HEK293 (cell line): ENCODE measurements at regions not wholly inside any gene's neighbourhood (a gene's known extent, or its start where the extent isn't known, plus 50 kb on each side); places are given as distances from the start of the nearest gene placed in this dataset.

Source experiments
- GLIS1 ChIP-seq: fragments of 450-650 bp; formaldehyde crosslinking; IDR thresholded peaks from 2 replicates; pipeline ENCODE4 v1.5.1; 2016; ENCODE audit warnings: missing biosample characterization, missing genetic modification characterization
- SCRT1 ChIP-seq: fragments of 450-650 bp; formaldehyde crosslinking; IDR thresholded peaks from 2 replicates; pipeline ENCODE4 v1.5.1; 2016; ENCODE audit warnings: missing biosample characterization, missing genetic modification characterization, borderline replicate concordance
- TRIM28 ChIP-seq: IDR thresholded peaks from 2 replicates; pipeline ENCODE4 v1.6.1; 2011; ENCODE audit warnings: low read length, control low read depth, borderline replicate concordance
- ZBTB7A ChIP-seq: fragments of 450-650 bp; formaldehyde crosslinking; IDR thresholded peaks from 2 replicates; pipeline ENCODE4 v1.5.1; 2016; ENCODE audit warnings: low read depth, missing biosample characterization, missing genetic modification characterization
- ZEB2 ChIP-seq: fragments of 450-650 bp; formaldehyde crosslinking; IDR thresholded peaks from 2 replicates; pipeline ENCODE4 v1.5.1; 2016; ENCODE audit warnings: missing biosample characterization, missing genetic modification characterization
- ZFP3 ChIP-seq: fragments of 450-650 bp; formaldehyde crosslinking; IDR thresholded peaks from 2 replicates; pipeline ENCODE4 v1.5.1; 2016; ENCODE audit warnings: low read depth, missing biosample characterization, missing genetic modification characterization
- ZNF274 ChIP-seq, 2 experiments: fragments of 200-500 bp in 1 of 2; fragments of 450-650 bp in 1 of 2; sonication (Bioruptor generic) in 1 of 2; formaldehyde crosslinking in 1 of 2; IDR thresholded peaks; 2 replicates each; pipeline versions ENCODE4 v1.5.1 to v1.6.1; 2014 to 2016; ENCODE audit warnings: borderline replicate concordance in 1 of 2, inconsistent platforms in 1 of 2, low read length in 1 of 2, missing biosample characterization in 1 of 2, missing genetic modification characterization in 1 of 2
- ZNF571 ChIP-seq: fragments of 450-650 bp; formaldehyde crosslinking; IDR thresholded peaks from 2 replicates; pipeline ENCODE4 v1.5.0; 2017; ENCODE audit warnings: missing biosample characterization, missing genetic modification characterization
- ZNF658 ChIP-seq: fragments of 450-650 bp; formaldehyde crosslinking; IDR thresholded peaks from 2 replicates; pipeline ENCODE4; 2016; ENCODE audit warnings: missing biosample characterization, missing genetic modification characterization
- ZNF792 ChIP-seq: fragments of 450-650 bp; formaldehyde crosslinking; IDR thresholded peaks from 2 replicates; pipeline ENCODE4 v1.5.1; 2016; ENCODE audit warnings: missing biosample characterization, missing genetic modification characterization
- TF ChIP-seq, protein P1 (sequence below): fragments of 450-650 bp; formaldehyde crosslinking; IDR thresholded peaks from 2 replicates; pipeline ENCODE4 v1.5.1; 2016; ENCODE audit warnings: missing biosample characterization, missing genetic modification characterization
- TF ChIP-seq, protein P2 (sequence below): fragments of 450-650 bp; formaldehyde crosslinking; IDR thresholded peaks from 2 replicates; pipeline ENCODE4 v1.5.1; 2016; ENCODE audit warnings: missing biosample characterization, missing genetic modification characterization

DNA sequence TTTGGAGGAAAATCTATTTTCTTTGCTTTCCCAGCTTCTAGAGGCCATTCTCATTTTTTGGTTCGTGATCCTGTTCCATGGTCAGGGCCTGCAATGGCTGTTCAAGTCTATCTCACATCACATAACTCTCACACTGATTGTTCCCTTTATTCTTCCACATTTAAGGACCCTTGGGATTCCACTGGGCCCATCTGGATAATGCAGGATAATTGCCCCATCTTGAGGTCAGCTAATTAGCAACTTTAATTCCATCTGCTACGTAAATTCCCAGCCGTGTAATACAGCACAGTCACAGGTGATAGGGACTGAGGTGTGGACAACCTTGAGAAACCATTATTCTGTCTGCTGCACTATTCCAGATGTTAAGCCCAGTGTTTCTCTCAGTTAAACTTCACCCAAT is 311.6 kb upstream of the CNTN4 start:
- TF ChIP-seq, protein P1, sequence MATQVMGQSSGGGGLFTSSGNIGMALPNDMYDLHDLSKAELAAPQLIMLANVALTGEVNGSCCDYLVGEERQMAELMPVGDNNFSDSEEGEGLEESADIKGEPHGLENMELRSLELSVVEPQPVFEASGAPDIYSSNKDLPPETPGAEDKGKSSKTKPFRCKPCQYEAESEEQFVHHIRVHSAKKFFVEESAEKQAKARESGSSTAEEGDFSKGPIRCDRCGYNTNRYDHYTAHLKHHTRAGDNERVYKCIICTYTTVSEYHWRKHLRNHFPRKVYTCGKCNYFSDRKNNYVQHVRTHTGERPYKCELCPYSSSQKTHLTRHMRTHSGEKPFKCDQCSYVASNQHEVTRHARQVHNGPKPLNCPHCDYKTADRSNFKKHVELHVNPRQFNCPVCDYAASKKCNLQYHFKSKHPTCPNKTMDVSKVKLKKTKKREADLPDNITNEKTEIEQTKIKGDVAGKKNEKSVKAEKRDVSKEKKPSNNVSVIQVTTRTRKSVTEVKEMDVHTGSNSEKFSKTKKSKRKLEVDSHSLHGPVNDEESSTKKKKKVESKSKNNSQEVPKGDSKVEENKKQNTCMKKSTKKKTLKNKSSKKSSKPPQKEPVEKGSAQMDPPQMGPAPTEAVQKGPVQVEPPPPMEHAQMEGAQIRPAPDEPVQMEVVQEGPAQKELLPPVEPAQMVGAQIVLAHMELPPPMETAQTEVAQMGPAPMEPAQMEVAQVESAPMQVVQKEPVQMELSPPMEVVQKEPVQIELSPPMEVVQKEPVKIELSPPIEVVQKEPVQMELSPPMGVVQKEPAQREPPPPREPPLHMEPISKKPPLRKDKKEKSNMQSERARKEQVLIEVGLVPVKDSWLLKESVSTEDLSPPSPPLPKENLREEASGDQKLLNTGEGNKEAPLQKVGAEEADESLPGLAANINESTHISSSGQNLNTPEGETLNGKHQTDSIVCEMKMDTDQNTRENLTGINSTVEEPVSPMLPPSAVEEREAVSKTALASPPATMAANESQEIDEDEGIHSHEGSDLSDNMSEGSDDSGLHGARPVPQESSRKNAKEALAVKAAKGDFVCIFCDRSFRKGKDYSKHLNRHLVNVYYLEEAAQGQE (tag by site-specific recombination), result no peak
- TF ChIP-seq ZNF658 (tag by site-specific recombination), result no peak
- no peak for TF ChIP-seq ZNF571 (tag by site-specific recombination)
- no peak for TF ChIP-seq ZNF274 (IDR thresholded peaks at IDR 0.05; ENCODE audit: low read length)
- no peak for TF ChIP-seq ZNF274 (tag by site-specific recombination; IDR thresholded peaks at IDR 0.05; ENCODE audit: borderline replicate concordance)
- no peak for TF ChIP-seq ZFP3 (tag by site-specific recombination)
- no peak for TF ChIP-seq ZBTB7A (tag by site-specific recombination)
- TF ChIP-seq TRIM28, result no peak
- TF ChIP-seq ZNF792 (tag by site-specific recombination), result no peak
- no peak for TF ChIP-seq GLIS1
- TF ChIP-seq SCRT1 (tag by site-specific recombination), result no peak
- TF ChIP-seq, protein P2, sequence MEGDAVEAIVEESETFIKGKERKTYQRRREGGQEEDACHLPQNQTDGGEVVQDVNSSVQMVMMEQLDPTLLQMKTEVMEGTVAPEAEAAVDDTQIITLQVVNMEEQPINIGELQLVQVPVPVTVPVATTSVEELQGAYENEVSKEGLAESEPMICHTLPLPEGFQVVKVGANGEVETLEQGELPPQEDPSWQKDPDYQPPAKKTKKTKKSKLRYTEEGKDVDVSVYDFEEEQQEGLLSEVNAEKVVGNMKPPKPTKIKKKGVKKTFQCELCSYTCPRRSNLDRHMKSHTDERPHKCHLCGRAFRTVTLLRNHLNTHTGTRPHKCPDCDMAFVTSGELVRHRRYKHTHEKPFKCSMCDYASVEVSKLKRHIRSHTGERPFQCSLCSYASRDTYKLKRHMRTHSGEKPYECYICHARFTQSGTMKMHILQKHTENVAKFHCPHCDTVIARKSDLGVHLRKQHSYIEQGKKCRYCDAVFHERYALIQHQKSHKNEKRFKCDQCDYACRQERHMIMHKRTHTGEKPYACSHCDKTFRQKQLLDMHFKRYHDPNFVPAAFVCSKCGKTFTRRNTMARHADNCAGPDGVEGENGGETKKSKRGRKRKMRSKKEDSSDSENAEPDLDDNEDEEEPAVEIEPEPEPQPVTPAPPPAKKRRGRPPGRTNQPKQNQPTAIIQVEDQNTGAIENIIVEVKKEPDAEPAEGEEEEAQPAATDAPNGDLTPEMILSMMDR (tag by site-specific recombination), result no peak
- no peak for TF ChIP-seq ZEB2 (tag by site-specific recombination)
